HCT116 (cell line): ENCODE measurements at regions not wholly inside any gene's neighbourhood (a gene's known extent, or its start where the extent isn't known, plus 50 kb on each side); places are given as distances from the start of the nearest gene placed in this dataset.

ENCODE experiments used
- ATAC-seq: fragments of 200-7000 bp; cut with Tn5 transposase; 2 replicates; pipeline ENCODE4 v1.9.1; 2020; ENCODE audit warnings: mild to moderate bottlenecking, moderate library complexity
- BruUV-seq: library from RNA; stranded (reverse); fragments of 400-500 nt; replicated peaks from 2 replicates; lab custom pipeline; 2021; lab: Mats Ljungman, UMichigan
- CTCF ChIA-PET: fragments of 300-600 bp; sonication (Branson Sonifier 250); formaldehyde crosslinking; loops from one replicate; lab custom pipeline; 2021; ENCODE audit warnings: antibody characterized with exemption; lab: Charles Lee
- POLR2A ChIA-PET: fragments of 300-600, 350-600 bp; sonication (Branson Sonifier 250); formaldehyde crosslinking; loops from one replicate; lab custom pipeline; 2021; ENCODE audit warnings: antibody characterized with exemption; lab: Charles Lee
- RAD21 ChIA-PET, 2 experiments: fragments of 300-600 bp; sonication (Branson Sonifier 250); formaldehyde crosslinking; loops; one replicate each; lab custom pipeline; 2023; ENCODE audit warnings: low total read pairs in 2 of 2; ENCODE audit not compliant: uncharacterized antibody in 2 of 2, unreplicated experiment in 2 of 2, low non-redundant PET in 1 of 2; lab: Charles Lee
- DNase-seq: peaks from one replicate; pipeline ENCODE4 v3.0.0-alpha.2; 2010; ENCODE audit warnings: low read depth, low spot score
- H2AFZ ChIP-seq: fragments of 200-600 bp; shearing (Covaris generic), sonication (generic); 2 replicates; pipeline ENCODE4 v1.6.1; 2017; ENCODE audit warnings: low read depth, mixed run types, mixed read lengths, antibody characterized with exemption, low read length; ENCODE audit not compliant: poor library complexity, severe bottlenecking
- H3K27ac ChIP-seq: 2 replicates; pipeline ENCODE4 v1.5.1; 2012; ENCODE audit warnings: low read depth, low read length
- H3K27me3 ChIP-seq: fragments of 200-600 bp; sonication (generic); 2 replicates; pipeline ENCODE4 v1.6.1; 2016; ENCODE audit warnings: mixed run types, low read length, mixed read lengths; ENCODE audit not compliant: insufficient read depth
- H3K36me3 ChIP-seq, 2 experiments: fragments of 200-500 bp in 1 of 2; fragments of 200-600 bp in 1 of 2; sonication (Bioruptor generic) in 1 of 2; sonication (generic) in 1 of 2; 2 replicates each; pipeline versions ENCODE4 v1.5.1 to v1.6.1; 2014 to 2016; ENCODE audit warnings: low read length in 2 of 2, inconsistent platforms in 1 of 2, mixed read lengths in 1 of 2, mixed run types in 1 of 2; ENCODE audit not compliant: insufficient read depth in 2 of 2, control insufficient read depth in 1 of 2
- H3K4me1 ChIP-seq, 2 experiments: fragments of 200-600 bp in 1 of 2; sonication (generic) in 1 of 2; 2 replicates each; pipeline versions ENCODE4 v1.5.1 to v1.6.1; 2012 to 2017; ENCODE audit warnings: low read length in 2 of 2, inconsistent platforms in 1 of 2, mild to moderate bottlenecking in 1 of 2, mixed read lengths in 1 of 2, mixed run types in 1 of 2, moderate library complexity in 1 of 2; ENCODE audit not compliant: insufficient read depth in 2 of 2, control insufficient read depth in 1 of 2
- H3K4me2 ChIP-seq: fragments of 200-600 bp; sonication (generic); 2 replicates; pipeline ENCODE4 v1.6.1; 2017; ENCODE audit warnings: mixed run types, low read length, mixed read lengths
- H3K4me3 ChIP-seq, 2 experiments: fragments of 200-600 bp in 1 of 2; sonication (generic) in 1 of 2; replicated peaks in 1 of 2; 2 replicates each; pipeline ENCODE4 v1.5.1; 2011 to 2016; ENCODE audit warnings: low read length in 2 of 2, control low read depth in 1 of 2, low read depth in 1 of 2, mild to moderate bottlenecking in 1 of 2, mixed read lengths in 1 of 2, mixed run types in 1 of 2
- H3K79me2 ChIP-seq: fragments of 200-600 bp; sonication (generic); 2 replicates; pipeline ENCODE4 v1.6.1; 2017; ENCODE audit warnings: mild to moderate bottlenecking, mixed run types, low read length, moderate library complexity, mixed read lengths; ENCODE audit not compliant: insufficient read depth
- H3K9ac ChIP-seq: fragments of 200-600 bp; sonication (generic); 2 replicates; pipeline ENCODE4 v1.6.1; 2016; ENCODE audit warnings: low read length, mixed read lengths
- H3K9me2 ChIP-seq: fragments of 200-600 bp; sonication (generic), shearing (Covaris generic); 2 replicates; pipeline ENCODE4 v1.6.1; 2017; ENCODE audit warnings: mixed run types, mild to moderate bottlenecking, moderate library complexity; ENCODE audit not compliant: insufficient read depth
- H3K9me3 ChIP-seq, 2 experiments: fragments of 200-500 bp in 1 of 2; fragments of 200-600 bp in 1 of 2; sonication (Bioruptor generic) in 1 of 2; sonication (generic) in 1 of 2; 2 replicates each; pipeline ENCODE4 v1.6.1; 2014 to 2017; ENCODE audit warnings: low read length in 2 of 2, mixed read lengths in 2 of 2, inconsistent platforms in 1 of 2, low read depth in 1 of 2, mild to moderate bottlenecking in 1 of 2, mixed run types in 1 of 2, moderate library complexity in 1 of 2; ENCODE audit not compliant: control insufficient read depth in 1 of 2, insufficient read depth in 1 of 2
- H4K20me1 ChIP-seq: fragments of 200-600 bp; sonication (generic), shearing (Covaris generic); 2 replicates; pipeline ENCODE4 v1.6.1; 2017; ENCODE audit warnings: mixed run types, mild to moderate bottlenecking, moderate library complexity; ENCODE audit not compliant: insufficient read depth
- CBX3 ChIP-seq: IDR thresholded peaks from 2 replicates; pipeline ENCODE4 v1.6.1; 2012; ENCODE audit warnings: low read depth
- EGR1 ChIP-seq: IDR thresholded peaks from 2 replicates; pipeline ENCODE4 v1.6.1; 2012; ENCODE audit warnings: low read depth
- ELF1 ChIP-seq: IDR thresholded peaks from 2 replicates; pipeline ENCODE4 v1.6.1; 2012; ENCODE audit warnings: low read depth, borderline replicate concordance
- EZH2 ChIP-seq: fragments of 200-600 bp; sonication (generic); IDR thresholded peaks from 2 replicates; pipeline ENCODE4 v1.6.1; 2017; ENCODE audit warnings: antibody characterized with exemption, mixed run types
- EZH2phosphoT487 ChIP-seq: fragments of 200-600 bp; IDR thresholded peaks from 2 replicates; pipeline ENCODE4 v1.6.1; 2018; ENCODE audit warnings: antibody characterized with exemption, borderline replicate concordance
- FOSL1 ChIP-seq: IDR thresholded peaks from 2 replicates; pipeline ENCODE4 v1.6.1; 2012; ENCODE audit warnings: low read depth
- JUND ChIP-seq: IDR thresholded peaks from 2 replicates; pipeline ENCODE4 v1.6.1; 2012
- POLR2A ChIP-seq: IDR thresholded peaks from 2 replicates; pipeline ENCODE4 v1.7.0; 2011; ENCODE audit warnings: borderline replicate concordance; ENCODE audit not compliant: insufficient read depth, insufficient read length; ENCODE audit errors: extremely low read depth
- POLR2AphosphoS5 ChIP-seq: IDR thresholded peaks from 2 replicates; pipeline ENCODE4 v1.6.1; 2011; ENCODE audit warnings: mild to moderate bottlenecking, low read depth, low read length, moderate library complexity
- RAD21 ChIP-seq: IDR thresholded peaks from 2 replicates; pipeline ENCODE4 v1.6.1; 2012; ENCODE audit warnings: low read depth, mild to moderate bottlenecking
- SIN3A ChIP-seq: IDR thresholded peaks from 2 replicates; pipeline ENCODE4 v1.6.1; 2012; ENCODE audit warnings: low read depth
- SP1 ChIP-seq: IDR thresholded peaks from 2 replicates; pipeline ENCODE4 v1.6.1; 2012; ENCODE audit warnings: low read depth
- SRF ChIP-seq: IDR thresholded peaks from 2 replicates; pipeline ENCODE4 v1.6.1; 2012; ENCODE audit warnings: low read depth
- TCF7L2 ChIP-seq: IDR thresholded peaks from 2 replicates; pipeline ENCODE4 v1.7.0; 2011; ENCODE audit warnings: borderline replicate concordance, inconsistent platforms; ENCODE audit not compliant: insufficient read depth, insufficient read length; ENCODE audit errors: extremely low read depth
- YY1 ChIP-seq: IDR thresholded peaks from 2 replicates; pipeline ENCODE4 v1.6.1; 2011; ENCODE audit warnings: low read length, low read depth, moderate library complexity, mild to moderate bottlenecking; ENCODE audit not compliant: insufficient replicate concordance; ENCODE audit errors: extremely low read depth
- ZFX ChIP-seq: fragments of 450-650 bp; IDR thresholded peaks from 2 replicates; pipeline ENCODE4 v1.6.1; 2017
- intact Hi-C: fragments of 100-400 bp; cut with micrococcal nuclease; formaldehyde crosslinking; loops from 2 replicates; pipeline ENCODE4 v1.10.0; 2022
- TF ChIP-seq, protein P1 (sequence below): IDR thresholded peaks from 2 replicates; pipeline ENCODE4 v1.6.1; 2011; ENCODE audit warnings: mild to moderate bottlenecking, low read length, moderate library complexity; ENCODE audit not compliant: insufficient replicate concordance; ENCODE audit errors: extremely low read depth
- TF ChIP-seq, protein P2 (sequence below): IDR thresholded peaks from 2 replicates; pipeline ENCODE4 v1.6.1; 2012
- TF ChIP-seq, protein P3 (sequence below): IDR thresholded peaks from 2 replicates; pipeline ENCODE4 v1.6.1; 2012; ENCODE audit warnings: low read depth

DNA sequence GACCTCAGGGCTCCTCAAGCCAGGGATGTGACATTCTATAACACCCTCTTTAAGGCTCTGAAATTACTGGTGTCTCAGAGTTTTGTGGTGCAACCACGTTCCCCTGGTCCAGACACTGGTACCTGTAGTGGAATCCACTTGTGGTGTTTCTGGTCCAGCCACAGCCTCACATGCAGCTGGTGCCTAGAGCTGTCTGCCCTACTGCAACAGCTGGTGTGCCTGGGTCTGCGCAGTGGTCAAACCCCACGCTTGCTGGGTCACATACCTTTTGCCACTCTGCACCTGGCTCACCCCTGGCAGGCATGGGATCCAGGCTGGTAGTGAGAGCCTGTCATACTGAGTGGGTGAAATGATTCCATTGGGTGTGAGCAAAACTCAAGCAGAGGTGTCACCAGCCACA lies 1230.2 kb upstream of the EYS start:
- Histone ChIP-seq H3K36me3 (no peaks in the 10 kb centered on the region), H3K4me1 (no peaks in the 10 kb centered on the region), H3K4me2 (no peak overlapping the region), H4K20me1 (no peaks in the 10 kb centered on the region), H3K4me3 (no peak overlapping the region), H2AFZ (no peak overlapping the region), H3K9me3 (peaks cover 0 to 6% of the 10 kb centered on the region in 2 experiments; a peak in 2 of 4 replicates), H3K27ac (no peak overlapping the region), H3K79me2 (no peaks in the 10 kb centered on the region), H3K9ac (no peak overlapping the region), H3K27me3 (no peaks in the 10 kb centered on the region), H3K9me2 (no peaks in the 10 kb centered on the region)
- BruUV-seq: no TSS peak
- ChIA-PET CTCF (no interaction called here), POLR2A (no interaction called here), RAD21 (no interaction called here)
- intact Hi-C loops: no loop called here
- ATAC-seq (no peak), DNase-seq (no peak)
- TF ChIP-seq POLR2AphosphoS5 (no peak), TCF7L2 (no peak), FOSL1 (no peak), EGR1 (no peak), JUND (no peak), ELF1 (no peak), SP1 (no peak), RAD21 (no peak), EZH2phosphoT487 (no peak), SRF (no peak), EZH2 (no peak), YY1 (no peak), SIN3A (no peak), ZFX (no peak), CBX3 (no peak), POLR2A (no peak)
- TF ChIP-seq, protein P1, sequence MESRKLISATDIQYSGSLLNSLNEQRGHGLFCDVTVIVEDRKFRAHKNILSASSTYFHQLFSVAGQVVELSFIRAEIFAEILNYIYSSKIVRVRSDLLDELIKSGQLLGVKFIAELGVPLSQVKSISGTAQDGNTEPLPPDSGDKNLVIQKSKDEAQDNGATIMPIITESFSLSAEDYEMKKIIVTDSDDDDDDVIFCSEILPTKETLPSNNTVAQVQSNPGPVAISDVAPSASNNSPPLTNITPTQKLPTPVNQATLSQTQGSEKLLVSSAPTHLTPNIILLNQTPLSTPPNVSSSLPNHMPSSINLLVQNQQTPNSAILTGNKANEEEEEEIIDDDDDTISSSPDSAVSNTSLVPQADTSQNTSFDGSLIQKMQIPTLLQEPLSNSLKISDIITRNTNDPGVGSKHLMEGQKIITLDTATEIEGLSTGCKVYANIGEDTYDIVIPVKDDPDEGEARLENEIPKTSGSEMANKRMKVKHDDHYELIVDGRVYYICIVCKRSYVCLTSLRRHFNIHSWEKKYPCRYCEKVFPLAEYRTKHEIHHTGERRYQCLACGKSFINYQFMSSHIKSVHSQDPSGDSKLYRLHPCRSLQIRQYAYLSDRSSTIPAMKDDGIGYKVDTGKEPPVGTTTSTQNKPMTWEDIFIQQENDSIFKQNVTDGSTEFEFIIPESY: no peak
- TF ChIP-seq, protein P2, sequence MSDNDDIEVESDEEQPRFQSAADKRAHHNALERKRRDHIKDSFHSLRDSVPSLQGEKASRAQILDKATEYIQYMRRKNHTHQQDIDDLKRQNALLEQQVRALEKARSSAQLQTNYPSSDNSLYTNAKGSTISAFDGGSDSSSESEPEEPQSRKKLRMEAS: no peak
- TF ChIP-seq, protein P3, sequence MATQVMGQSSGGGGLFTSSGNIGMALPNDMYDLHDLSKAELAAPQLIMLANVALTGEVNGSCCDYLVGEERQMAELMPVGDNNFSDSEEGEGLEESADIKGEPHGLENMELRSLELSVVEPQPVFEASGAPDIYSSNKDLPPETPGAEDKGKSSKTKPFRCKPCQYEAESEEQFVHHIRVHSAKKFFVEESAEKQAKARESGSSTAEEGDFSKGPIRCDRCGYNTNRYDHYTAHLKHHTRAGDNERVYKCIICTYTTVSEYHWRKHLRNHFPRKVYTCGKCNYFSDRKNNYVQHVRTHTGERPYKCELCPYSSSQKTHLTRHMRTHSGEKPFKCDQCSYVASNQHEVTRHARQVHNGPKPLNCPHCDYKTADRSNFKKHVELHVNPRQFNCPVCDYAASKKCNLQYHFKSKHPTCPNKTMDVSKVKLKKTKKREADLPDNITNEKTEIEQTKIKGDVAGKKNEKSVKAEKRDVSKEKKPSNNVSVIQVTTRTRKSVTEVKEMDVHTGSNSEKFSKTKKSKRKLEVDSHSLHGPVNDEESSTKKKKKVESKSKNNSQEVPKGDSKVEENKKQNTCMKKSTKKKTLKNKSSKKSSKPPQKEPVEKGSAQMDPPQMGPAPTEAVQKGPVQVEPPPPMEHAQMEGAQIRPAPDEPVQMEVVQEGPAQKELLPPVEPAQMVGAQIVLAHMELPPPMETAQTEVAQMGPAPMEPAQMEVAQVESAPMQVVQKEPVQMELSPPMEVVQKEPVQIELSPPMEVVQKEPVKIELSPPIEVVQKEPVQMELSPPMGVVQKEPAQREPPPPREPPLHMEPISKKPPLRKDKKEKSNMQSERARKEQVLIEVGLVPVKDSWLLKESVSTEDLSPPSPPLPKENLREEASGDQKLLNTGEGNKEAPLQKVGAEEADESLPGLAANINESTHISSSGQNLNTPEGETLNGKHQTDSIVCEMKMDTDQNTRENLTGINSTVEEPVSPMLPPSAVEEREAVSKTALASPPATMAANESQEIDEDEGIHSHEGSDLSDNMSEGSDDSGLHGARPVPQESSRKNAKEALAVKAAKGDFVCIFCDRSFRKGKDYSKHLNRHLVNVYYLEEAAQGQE: no peak
